Activated T-helper 1 cell treated with anti-CD3 and anti-CD28 coated beads, Interleukin-12 subunit alpha, Interleukin-12 subunit beta, Interleukin-2, Interleukin-4 antibody, amounts not matched to agents 30 ng/mL and 10 ng/mL and 1 ng/mL, durations not matched to agents 14 hours and 24 hours and 36 hours (primary cell): ENCODE measurements at regions not wholly inside any gene's neighbourhood (a gene's known extent, or its start where the extent isn't known, plus 50 kb on each side); places are given as distances from the start of the nearest gene placed in this dataset.

ENCODE experiments used
- DNase-seq: peaks from one replicate; pipeline ENCODE4 v3.0.0; 2021; ENCODE audit warnings: low spot score
- H3K27ac Mint-ChIP-seq: one replicate; pipeline ENCODE4 v1.8.0; 2021; ENCODE audit warnings: mild to moderate bottlenecking, mixed read lengths
- H3K27me3 Mint-ChIP-seq: one replicate; pipeline ENCODE4 v1.8.0; 2022; ENCODE audit warnings: mild to moderate bottlenecking, moderate library complexity, mixed read lengths; ENCODE audit not compliant: insufficient read depth
- H3K36me3 Mint-ChIP-seq: one replicate; pipeline ENCODE4 v1.8.0; 2021; ENCODE audit warnings: low read depth, mixed read lengths
- H3K4me1 Mint-ChIP-seq: one replicate; pipeline ENCODE4 v1.8.0; 2021; ENCODE audit warnings: low read depth, mixed read lengths
- H3K4me3 Mint-ChIP-seq: one replicate; pipeline ENCODE4 v1.8.0; 2021; ENCODE audit warnings: mild to moderate bottlenecking, moderate library complexity, mixed read lengths
- H3K9me3 Mint-ChIP-seq: one replicate; pipeline ENCODE4 v1.8.0; 2021; ENCODE audit warnings: mixed read lengths
- intact Hi-C: fragments of 100-400 bp; cut with micrococcal nuclease; formaldehyde crosslinking; loops from one replicate; pipeline ENCODE4 v1.15.1; 2024

DNA sequence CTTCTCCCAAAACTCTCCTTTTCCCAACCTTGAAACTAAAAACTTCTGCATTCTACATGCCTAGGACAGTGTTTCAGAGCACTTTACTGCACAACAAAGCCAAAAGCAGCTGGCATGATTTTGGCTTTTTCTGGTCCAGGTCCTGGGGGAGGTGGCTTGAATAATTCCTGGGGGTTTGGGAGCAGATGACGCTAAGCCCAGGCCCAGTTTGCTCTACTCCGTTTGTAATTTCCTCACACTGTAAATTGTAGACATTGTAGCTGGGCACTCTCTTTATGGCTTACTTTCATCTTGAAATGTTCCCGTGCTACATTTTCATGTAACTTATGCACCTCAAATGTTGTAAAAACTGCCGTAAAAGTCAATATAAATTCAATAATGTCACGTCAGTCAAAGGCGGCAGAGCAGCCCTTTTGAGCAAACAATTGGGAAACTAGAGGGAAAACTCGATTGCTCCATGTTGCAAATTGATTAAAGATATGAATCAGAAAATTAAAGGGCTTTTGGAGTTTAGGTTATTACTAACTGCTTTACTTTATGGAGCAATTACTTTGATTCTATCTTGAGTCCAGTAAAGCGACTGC lies 373.2 kb upstream of the SLC14A2 start:
- Mint-ChIP-seq H3K4me3 (no peak overlapping the region), H3K27ac (no peak overlapping the region), H3K27me3 (no peaks in the 10 kb centered on the region), H3K36me3 (no peaks in the 10 kb centered on the region), H3K9me3 (no peaks in the 10 kb centered on the region), H3K4me1 (no peaks in the 10 kb centered on the region)
- no peak for DNase-seq
- intact Hi-C loops: no loop called here

- H3K27me3 Mint-ChIP-seq: peaks cover 6% of the 10 kb centered on the region
- intact Hi-C loops: no loop called here
Observed at GRCh38 chr18:45243340-45244110, 371.8 kb upstream of the SLC14A2 start.

GRCh38 chr18:45245091-45245511 lies 370.2 kb upstream of the SLC14A2 start:
- Mint-ChIP-seq H3K27ac (no peak overlapping the region), H3K27me3 (peaks cover 6% of the 10 kb centered on the region), H3K9me3 (no peaks in the 10 kb centered on the region), H3K36me3 (no peaks in the 10 kb centered on the region), H3K4me1 (no peaks in the 10 kb centered on the region), H3K4me3 (no peak overlapping the region)
- intact Hi-C loops: no loop called here
- no peak for DNase-seq

More at GRCh38 chr18:45243340-45244110, 371.8 kb upstream of the SLC14A2 start:
- DNase-seq: no peak
- H3K27ac Mint-ChIP-seq: no peak overlapping the region
- no peaks in the 10 kb centered on the region for H3K9me3 Mint-ChIP-seq
- no peaks in the 10 kb centered on the region for H3K4me1 Mint-ChIP-seq
- no peak overlapping the region for H3K4me3 Mint-ChIP-seq
- no peaks in the 10 kb centered on the region for H3K36me3 Mint-ChIP-seq

DNA sequence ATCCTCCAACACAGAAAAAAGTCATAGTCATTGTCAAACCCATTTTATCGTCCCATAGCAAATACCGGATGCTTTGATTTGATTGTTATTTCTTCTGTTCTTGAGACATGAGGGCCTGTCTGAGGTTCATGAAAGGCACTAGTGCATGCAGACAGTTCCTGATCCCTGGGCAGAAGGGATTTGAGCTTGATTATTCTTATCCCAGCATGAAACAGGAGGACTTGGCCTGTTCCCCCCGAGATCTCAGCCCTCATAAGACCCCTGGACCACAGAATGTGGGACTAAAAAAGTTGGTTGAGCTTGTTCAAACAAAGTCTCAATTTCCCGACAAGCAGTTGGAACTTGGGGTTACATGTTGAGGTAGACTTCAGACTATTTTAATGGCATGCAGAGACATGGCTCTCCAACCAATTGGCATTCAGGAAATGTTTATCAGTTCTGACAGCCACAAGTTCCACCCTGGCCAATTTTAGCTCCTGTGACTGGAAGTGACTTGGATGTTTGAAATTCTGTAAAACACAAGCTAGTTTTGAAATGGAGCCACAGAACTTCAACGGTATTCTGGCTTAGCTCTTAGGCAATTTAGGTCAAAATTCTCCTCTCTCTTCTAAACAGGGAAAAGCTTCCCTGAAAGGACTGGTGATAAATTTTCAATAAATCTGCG lies 366.9 kb upstream of the SLC14A2 start:
- intact Hi-C loops: no loop called here
- Mint-ChIP-seq H3K27me3 (peaks cover 9% of the 10 kb centered on the region), H3K36me3 (no peaks in the 10 kb centered on the region), H3K27ac (no peak overlapping the region), H3K4me1 (no peaks in the 10 kb centered on the region), H3K9me3 (no peaks in the 10 kb centered on the region), H3K4me3 (no peak overlapping the region)
- DNase-seq: no peak

- H3K4me3 Mint-ChIP-seq: no peak overlapping the region
- H3K9me3 Mint-ChIP-seq: no peaks in the 10 kb centered on the region
- H3K4me1 Mint-ChIP-seq: no peaks in the 10 kb centered on the region
- H3K36me3 Mint-ChIP-seq: no peaks in the 10 kb centered on the region
- peaks cover 9% of the 10 kb centered on the region for H3K27me3 Mint-ChIP-seq
- DNase-seq: no peak
- intact Hi-C loops: no loop called here
- no peak overlapping the region for H3K27ac Mint-ChIP-seq
Observed at GRCh38 chr18:45249246-45249661, 366.0 kb upstream of the SLC14A2 start.

GRCh38 chr18:45250479-45250878 lies 364.8 kb upstream of the SLC14A2 start:
- Mint-ChIP-seq H3K36me3 (no peaks in the 10 kb centered on the region), H3K4me3 (no peak overlapping the region), H3K27ac (no peak overlapping the region), H3K27me3 (peaks cover 9% of the 10 kb centered on the region), H3K4me1 (no peaks in the 10 kb centered on the region), H3K9me3 (no peaks in the 10 kb centered on the region)
- intact Hi-C loops: no loop called here
- DNase-seq: no peak

DNA sequence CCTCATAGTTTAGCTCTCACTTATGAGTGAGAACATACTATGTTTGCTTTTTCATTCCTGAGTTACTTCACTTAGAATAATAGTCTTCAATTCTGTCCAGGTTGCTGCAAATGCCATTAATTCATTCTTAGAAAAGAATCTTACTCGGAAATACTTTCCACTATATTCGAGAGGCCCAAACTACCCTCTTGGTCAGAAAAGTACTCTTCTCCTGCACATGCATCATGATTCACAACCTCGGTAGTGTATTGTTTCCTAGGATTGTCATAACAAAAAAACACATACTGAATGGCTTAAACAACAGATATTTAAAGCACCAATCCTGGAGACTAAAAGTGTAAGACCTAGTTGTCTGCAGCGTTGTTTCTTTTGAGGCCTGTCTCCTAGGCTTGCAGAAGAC lies 364.0 kb upstream of the SLC14A2 start:
- H3K4me3 Mint-ChIP-seq: no peak overlapping the region
- H3K4me1 Mint-ChIP-seq: no peaks in the 10 kb centered on the region
- H3K9me3 Mint-ChIP-seq: no peaks in the 10 kb centered on the region
- no peak for DNase-seq
- peaks cover 9% of the 10 kb centered on the region for H3K27me3 Mint-ChIP-seq
- no peak overlapping the region for H3K27ac Mint-ChIP-seq
- intact Hi-C loops: no loop called here
- no peaks in the 10 kb centered on the region for H3K36me3 Mint-ChIP-seq

GRCh38 chr18:45252474-45252873 lies 362.8 kb upstream of the SLC14A2 start:
- intact Hi-C loops: no loop called here
- no peaks in the 10 kb centered on the region for H3K4me1 Mint-ChIP-seq

GRCh38 chr18:45253056-45253565 lies 362.2 kb upstream of the SLC14A2 start:
- H3K4me3 Mint-ChIP-seq: no peak overlapping the region
- no peaks in the 10 kb centered on the region for H3K9me3 Mint-ChIP-seq
- H3K27ac Mint-ChIP-seq: no peak overlapping the region
- H3K4me1 Mint-ChIP-seq: no peaks in the 10 kb centered on the region
- intact Hi-C loops: no loop called here
- H3K27me3 Mint-ChIP-seq: peaks cover 3% of the 10 kb centered on the region
- no peaks in the 10 kb centered on the region for H3K36me3 Mint-ChIP-seq
- no peak for DNase-seq

More at GRCh38 chr18:45252474-45252873, 362.8 kb upstream of the SLC14A2 start:
- no peaks in the 10 kb centered on the region for H3K36me3 Mint-ChIP-seq
- no peak overlapping the region for H3K4me3 Mint-ChIP-seq
- H3K27me3 Mint-ChIP-seq: peaks cover 8% of the 10 kb centered on the region
- DNase-seq: no peak
- H3K9me3 Mint-ChIP-seq: no peaks in the 10 kb centered on the region
- H3K27ac Mint-ChIP-seq: no peak overlapping the region

GRCh38 chr18:45253973-45254708 lies 361.1 kb upstream of the SLC14A2 start:
- no peaks in the 10 kb centered on the region for H3K4me1 Mint-ChIP-seq
- no peaks in the 10 kb centered on the region for H3K9me3 Mint-ChIP-seq
- no peak overlapping the region for H3K27ac Mint-ChIP-seq
- DNase-seq: no peak
- H3K27me3 Mint-ChIP-seq: peaks cover 3% of the 10 kb centered on the region
- no peak overlapping the region for H3K4me3 Mint-ChIP-seq
- intact Hi-C loops: no loop called here
- no peaks in the 10 kb centered on the region for H3K36me3 Mint-ChIP-seq

DNA sequence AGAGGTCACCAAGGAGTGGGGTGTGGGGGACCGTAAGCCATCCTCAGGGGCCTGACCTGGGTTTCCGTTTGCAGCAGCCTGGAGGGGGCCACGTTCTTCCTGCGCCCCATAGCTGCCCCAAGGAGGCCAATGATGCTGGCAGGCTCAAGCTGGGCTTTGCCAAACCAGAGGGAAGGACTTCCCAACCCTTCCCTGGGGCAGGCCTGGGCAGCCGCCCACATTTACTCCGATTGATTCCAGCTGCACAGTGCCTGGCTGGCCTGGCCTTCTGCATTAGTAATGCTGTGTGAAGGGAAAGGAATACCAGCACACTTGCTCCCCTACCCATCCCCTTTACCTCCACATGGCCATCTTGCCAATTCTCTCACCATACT lies 360.6 kb upstream of the SLC14A2 start:
- Mint-ChIP-seq H3K4me1 (no peaks in the 10 kb centered on the region), H3K36me3 (no peaks in the 10 kb centered on the region), H3K27ac (no peak overlapping the region), H3K4me3 (no peak overlapping the region), H3K27me3 (peaks cover 3% of the 10 kb centered on the region), H3K9me3 (no peaks in the 10 kb centered on the region)
- intact Hi-C loops: no loop called here
- no peak for DNase-seq

DNA sequence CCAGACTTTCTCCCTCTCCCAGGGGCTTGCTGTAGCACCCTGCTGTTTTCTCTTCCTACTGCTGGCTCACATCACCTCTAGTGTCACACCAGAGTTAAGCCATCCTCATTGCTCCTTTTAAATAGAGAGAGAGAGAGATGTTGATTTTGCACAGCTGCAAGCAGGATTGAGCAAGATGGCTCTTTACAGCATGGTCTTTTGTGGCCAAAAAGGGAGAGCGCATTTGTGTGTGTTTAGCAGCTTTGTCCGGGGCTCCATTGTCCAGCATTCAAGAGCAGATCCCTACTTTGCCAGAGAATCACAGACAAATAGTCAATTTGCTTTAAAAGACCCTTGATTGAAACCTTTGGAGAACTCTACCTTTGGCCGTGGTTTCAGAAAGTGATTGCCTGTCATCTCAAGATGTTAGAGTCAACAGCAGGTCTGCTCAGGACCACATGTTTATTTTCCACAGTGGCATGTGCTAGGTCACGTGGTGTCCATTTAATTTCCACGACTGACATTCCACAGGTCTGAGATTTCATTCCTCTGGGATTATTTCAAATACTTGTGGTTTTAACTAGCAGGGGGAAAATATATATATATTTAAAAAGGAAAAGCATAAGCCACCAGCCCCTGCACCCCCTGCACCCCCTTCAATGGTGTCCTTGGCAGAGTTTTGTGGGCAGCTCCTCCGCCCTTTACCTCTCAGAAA lies 359.9 kb upstream of the SLC14A2 start:
- H3K27ac Mint-ChIP-seq: no peak overlapping the region
- H3K9me3 Mint-ChIP-seq: no peaks in the 10 kb centered on the region
- H3K27me3 Mint-ChIP-seq: peaks cover 3% of the 10 kb centered on the region
- no peak overlapping the region for H3K4me3 Mint-ChIP-seq
- H3K4me1 Mint-ChIP-seq: no peaks in the 10 kb centered on the region
- no peaks in the 10 kb centered on the region for H3K36me3 Mint-ChIP-seq
- no peak for DNase-seq
- intact Hi-C loops: no loop called here
